NCI-H2196 treated with DMSO at 0.1 percent for 48 hours (cell line): ENCODE measurements at regions not wholly inside any gene's neighbourhood (a gene's known extent, or its start where the extent isn't known, plus 50 kb on each side); places are given as distances from the start of the nearest gene placed in this dataset.
"Not testable (repeated sequence)": the region's sequence is repeated elsewhere in the genome, so short reads cannot be mapped to it uniquely, and the experiment has no call there.

Experiments used
- DNase-seq: peaks from one replicate; lab custom pipeline; 2025; ENCODE audit not compliant: unreplicated experiment; lab: John Stamatoyannopoulos, UW

- no peak for DNase-seq
Observed at GRCh38 chr17:33560165-33560564, 267.1 kb upstream of the ASIC2 start.

- no peak for DNase-seq
Observed at GRCh38 chr17:33560871-33561270, 267.8 kb upstream of the ASIC2 start.

DNA sequence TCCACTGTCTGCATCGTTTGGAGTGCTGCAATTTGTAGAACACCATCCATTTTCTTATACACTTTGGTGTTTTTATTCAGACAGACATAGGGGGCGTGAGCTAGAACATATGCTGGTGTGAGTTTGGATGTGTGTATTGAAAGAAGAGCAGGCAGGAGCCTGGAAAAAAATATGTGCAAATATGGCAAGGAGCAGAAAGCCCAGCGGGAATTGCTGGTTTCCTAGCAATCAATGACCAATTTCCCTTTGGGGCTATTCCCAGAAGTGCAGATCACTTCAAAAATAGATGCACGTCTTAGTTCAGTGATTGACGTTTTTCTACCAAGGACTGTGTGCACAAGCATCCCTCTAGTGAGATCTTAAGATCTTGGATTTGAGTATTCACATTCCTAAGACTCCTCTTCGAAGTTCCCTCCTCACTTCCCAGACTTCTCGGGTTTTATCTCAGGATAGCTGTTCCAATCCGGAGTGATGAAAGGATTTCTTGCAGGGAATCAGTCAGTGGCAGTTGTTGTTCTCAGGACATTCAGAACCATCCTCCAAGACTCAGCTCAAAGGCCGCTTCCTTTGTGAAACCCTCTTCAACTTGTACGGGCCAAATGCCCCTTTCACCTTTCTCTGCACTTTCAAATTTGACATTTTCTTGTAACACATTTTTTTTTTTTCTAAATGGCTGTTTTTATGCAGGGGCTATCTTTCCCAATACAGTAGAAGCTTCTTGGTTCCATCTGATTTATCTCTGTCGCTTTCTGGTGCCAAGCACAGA, 268.7 kb upstream of the ASIC2 start:
- DNase-seq: no peak

GRCh38 chr17:33562792-33563191, 269.7 kb upstream of the ASIC2 start:
- no peak for DNase-seq

- DNase-seq: no peak
Observed at GRCh38 chr17:33564146-33564545, 271.1 kb upstream of the ASIC2 start.

DNA sequence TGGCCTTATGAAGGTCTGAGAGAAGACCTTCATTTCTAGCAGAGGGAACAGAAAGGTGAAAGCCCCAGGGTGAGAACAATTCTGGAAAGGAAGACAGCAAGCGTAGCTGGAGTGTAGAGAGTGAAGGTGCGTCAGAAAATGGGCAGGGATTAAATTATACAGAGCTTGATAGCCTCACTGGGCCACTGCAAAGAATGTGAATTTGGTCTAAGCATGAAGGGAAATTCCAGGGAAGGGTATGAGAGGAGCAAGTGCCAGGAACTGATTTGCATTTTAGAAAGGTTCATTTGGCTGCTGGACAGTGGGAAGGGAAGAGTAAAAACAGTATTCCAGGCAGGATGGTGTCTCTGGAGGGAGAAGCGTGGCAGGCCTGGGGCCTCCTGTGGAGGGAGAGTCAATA, 274.1 kb upstream of the ASIC2 start:
- DNase-seq: no peak

- DNase-seq: no peak
Observed at GRCh38 chr17:33572615-33573014, 279.5 kb upstream of the ASIC2 start.

- no peak for DNase-seq
Observed at GRCh38 chr17:33574942-33575445, 281.9 kb upstream of the ASIC2 start.

GRCh38 chr17:33579740-33580139, 286.6 kb upstream of the ASIC2 start:
- DNase-seq: not testable (repeated sequence)

- no peak for DNase-seq
Observed at GRCh38 chr17:33580215-33580614, 287.1 kb upstream of the ASIC2 start.

DNA sequence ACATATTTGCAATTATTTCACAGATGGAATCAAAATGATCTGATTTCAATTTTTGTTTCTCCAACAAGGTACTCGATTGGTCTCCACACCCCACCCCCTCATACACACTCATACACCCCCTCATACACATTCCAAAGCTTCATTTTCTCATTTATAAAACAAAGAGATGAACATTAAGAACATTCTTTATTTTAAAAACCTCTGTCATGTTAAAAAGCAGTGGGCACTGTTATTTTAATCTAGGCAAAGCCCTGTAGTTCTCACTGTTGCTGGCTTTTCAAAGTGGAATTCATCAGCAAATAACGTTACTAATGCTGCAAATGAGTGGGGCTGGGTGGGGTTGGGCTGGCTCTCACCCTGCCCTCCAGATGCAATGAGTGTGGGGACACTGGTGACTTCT, 289.6 kb upstream of the ASIC2 start:
- no peak for DNase-seq

- no peak for DNase-seq
Observed at GRCh38 chr17:33583518-33584417, 290.7 kb upstream of the ASIC2 start.

- no peak for DNase-seq
Observed at GRCh38 chr17:33593991-33594390, 300.9 kb upstream of the ASIC2 start.

- no peak for DNase-seq
Observed at GRCh38 chr17:33595828-33596227, 302.7 kb upstream of the ASIC2 start.

GRCh38 chr17:33596899-33597298, 303.8 kb upstream of the ASIC2 start:
- no peak for DNase-seq

DNA sequence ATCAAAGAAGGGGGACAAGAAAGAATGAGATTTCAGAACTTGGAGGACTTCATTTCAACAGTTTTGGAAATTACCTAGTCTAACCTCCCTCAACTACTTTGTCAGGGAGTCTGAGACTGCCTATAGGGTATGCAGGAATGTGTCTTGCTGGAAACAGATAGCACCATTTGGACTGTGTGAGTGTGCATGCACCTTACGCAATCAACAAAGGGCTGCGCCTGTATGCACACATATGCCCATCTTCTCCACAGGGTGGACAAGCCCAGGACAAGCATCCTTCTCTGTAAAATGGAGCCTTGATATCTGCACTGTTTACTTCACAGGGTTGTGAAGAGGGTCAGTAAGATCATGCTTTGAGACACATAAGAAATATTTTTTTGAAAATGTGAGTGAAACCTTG, 305.7 kb upstream of the ASIC2 start:
- DNase-seq: no peak

DNA sequence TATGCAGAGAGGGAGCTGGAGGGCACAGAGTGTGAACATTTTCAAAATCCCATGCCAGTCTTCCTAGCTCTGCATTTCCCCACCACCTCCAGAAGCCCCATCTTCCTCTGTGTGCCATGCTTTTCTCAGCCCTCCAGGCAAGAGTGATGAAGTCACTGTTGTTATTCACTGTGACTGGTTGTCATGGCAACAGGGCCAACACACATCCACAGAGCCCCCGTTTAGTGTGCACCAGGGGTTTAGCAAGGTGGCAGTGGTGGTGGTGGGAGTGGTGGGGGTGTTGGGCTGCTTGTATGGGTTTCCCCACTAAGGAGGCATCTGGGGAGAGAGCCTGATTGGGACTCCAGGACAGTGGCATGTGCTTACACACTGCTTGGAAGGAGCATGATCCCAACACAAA, 309.9 kb upstream of the ASIC2 start:
- DNase-seq: no peak

DNA sequence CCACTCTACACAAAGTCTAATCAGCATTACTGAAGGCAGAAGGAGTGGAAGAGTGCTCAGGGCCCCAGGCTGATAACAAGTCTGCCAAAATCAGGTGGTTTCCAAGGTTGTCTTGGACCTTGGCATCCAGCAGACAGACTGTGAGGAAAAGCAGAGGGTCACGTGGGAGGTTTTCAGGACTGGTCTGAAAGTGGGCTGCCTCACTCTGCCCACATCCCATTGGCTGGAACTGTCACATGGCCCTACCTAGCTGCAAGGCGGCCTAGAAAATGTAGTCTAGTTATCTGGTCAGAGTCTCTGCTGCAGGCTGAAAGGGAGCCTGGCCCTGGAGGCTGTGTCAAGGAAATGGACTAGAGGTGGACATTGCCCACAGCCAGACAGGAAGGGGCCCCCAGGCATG, 310.7 kb upstream of the ASIC2 start:
- no peak for DNase-seq

DNA sequence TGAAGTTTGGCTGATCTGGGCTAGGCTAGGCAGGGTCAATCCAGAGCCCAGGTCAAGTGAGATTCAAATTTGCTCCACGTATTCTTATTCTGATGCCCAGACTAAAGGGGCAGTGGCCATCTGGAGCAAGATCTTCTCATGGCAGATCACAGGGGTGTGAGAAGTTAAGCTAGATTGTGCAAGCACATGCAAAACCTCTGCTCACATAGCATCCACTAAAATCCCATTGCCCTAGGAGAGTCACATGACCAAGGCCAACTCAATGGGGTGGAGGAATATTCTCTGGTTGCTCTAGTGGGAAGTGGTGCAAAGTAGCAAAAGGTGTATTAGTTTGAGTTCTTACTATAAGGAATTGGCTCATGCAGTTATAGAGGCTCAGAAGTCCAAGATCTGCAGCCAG, 318.4 kb upstream of the ASIC2 start:
- DNase-seq: no peak

GRCh38 chr17:33615861-33616260, 322.8 kb upstream of the ASIC2 start:
- DNase-seq: no peak

DNA sequence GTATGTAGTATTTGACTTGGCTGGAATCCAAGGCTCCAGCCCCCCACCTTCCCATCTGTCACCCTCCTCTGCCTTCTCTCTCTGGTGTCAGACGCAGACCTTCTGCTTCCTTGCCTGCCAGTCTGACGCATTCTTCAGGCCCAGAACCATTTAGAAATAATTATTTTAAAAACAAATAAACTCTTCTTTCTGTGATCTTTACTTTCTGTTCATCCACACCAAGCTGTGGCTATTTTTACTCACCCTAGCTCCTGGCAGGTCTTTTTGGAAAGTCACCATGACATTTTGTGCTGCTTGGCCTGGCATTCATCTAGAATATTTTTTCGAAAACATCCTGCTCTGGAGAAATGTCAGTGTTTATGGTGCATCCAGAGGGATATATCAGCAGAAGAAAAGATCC, 330.7 kb upstream of the ASIC2 start:
- no peak for DNase-seq
